Endodermal cell (in vitro differentiated cells): ENCODE measurements at regions not wholly inside any gene's neighbourhood (a gene's known extent, or its start where the extent isn't known, plus 50 kb on each side); places are given as distances from the start of the nearest gene placed in this dataset.
A peak's percentile ranks its signal among the peaks of the same experiment; 100 is the strongest.

Experiments
- DNase-seq: peaks from one replicate; pipeline ENCODE4 v3.0.0-alpha.2; 2017
- H3K27ac ChIP-seq: 2 replicates; pipeline ENCODE4 v1.5.1; 2013; ENCODE audit warnings: mild to moderate bottlenecking, low read depth, low read length, moderate library complexity
- H3K27me3 ChIP-seq: 2 replicates; pipeline ENCODE4 v1.6.1; 2013; ENCODE audit warnings: mild to moderate bottlenecking, low read length, moderate library complexity; ENCODE audit not compliant: insufficient read depth, control insufficient read depth, poor library complexity, severe bottlenecking
- H3K36me3 ChIP-seq: 2 replicates; pipeline ENCODE4 v1.7.0; 2013; ENCODE audit warnings: mild to moderate bottlenecking, low read length, moderate library complexity; ENCODE audit not compliant: control insufficient read depth, insufficient read depth
- H3K4me1 ChIP-seq: one replicate; pipeline ENCODE4 v1.7.0; 2013; ENCODE audit warnings: low read length; ENCODE audit not compliant: control insufficient read depth, insufficient read depth
- H3K4me3 ChIP-seq: 2 replicates; pipeline ENCODE4 v1.5.1; 2013; ENCODE audit warnings: mild to moderate bottlenecking, low read length, moderate library complexity
- H3K9ac ChIP-seq: 2 replicates; pipeline ENCODE4 v1.6.1; 2013; ENCODE audit warnings: mild to moderate bottlenecking, low read length, moderate library complexity; ENCODE audit not compliant: poor library complexity, severe bottlenecking; ENCODE audit errors: extremely low read depth
- H3K9me3 ChIP-seq: 2 replicates; pipeline ENCODE4 v1.6.1; 2013; ENCODE audit warnings: mild to moderate bottlenecking, low read length, moderate library complexity; ENCODE audit not compliant: control insufficient read depth
- H3K27ac Mint-ChIP-seq: 2 replicates; pipeline ENCODE4 v1.8.0; 2020; ENCODE audit warnings: mixed read lengths
- H3K27me3 Mint-ChIP-seq: 2 replicates; pipeline ENCODE4 v1.8.0; 2021; ENCODE audit warnings: mild to moderate bottlenecking, mixed read lengths; ENCODE audit not compliant: insufficient read depth
- H3K36me3 Mint-ChIP-seq: 2 replicates; pipeline ENCODE4 v1.8.0; 2020; ENCODE audit warnings: low read depth, mixed read lengths
- H3K4me1 Mint-ChIP-seq: 2 replicates; pipeline ENCODE4 v1.8.0; 2020; ENCODE audit warnings: mixed read lengths
- H3K4me3 Mint-ChIP-seq: 2 replicates; pipeline ENCODE4 v1.8.0; 2020; ENCODE audit warnings: mild to moderate bottlenecking, moderate library complexity, mixed read lengths
- H3K9me3 Mint-ChIP-seq: 2 replicates; pipeline ENCODE4 v1.8.0; 2020; ENCODE audit warnings: mild to moderate bottlenecking, mixed read lengths
- WGBS, 2 experiments: methylation state at CpG; one replicate each; pipeline versions ENCODE4 v1.1.5 to v1.1.7; 2013; ENCODE audit warnings: missing lambda C conversion rate in 2 of 2, mixed read lengths in 1 of 2; ENCODE audit not compliant: insufficient coverage in 1 of 2, insufficient read length in 1 of 2; 5-methylcytosine and 5-hydroxymethylcytosine counted together
- TF ChIP-seq, protein P1 (sequence below): fragments of 200-600 bp; sonication (generic); conservative IDR thresholded peaks from 2 replicates; pipeline ENCODE4 v1.5.0; 2021; ENCODE audit warnings: antibody characterized with exemption, mild to moderate bottlenecking

GRCh38 chr12:19665121-19665900 lies 226.0 kb downstream of the AEBP2 start:
- Mint-ChIP-seq H3K36me3 (no peaks in the 10 kb centered on the region), H3K4me3 (no peak overlapping the region), H3K9me3 (no peaks in the 10 kb centered on the region), H3K27ac (no peak overlapping the region), H3K4me1 (peaks cover 14% of the 10 kb centered on the region), H3K27me3 (no peaks in the 10 kb centered on the region)
- Histone ChIP-seq H3K4me1 (peaks cover 10% of the 10 kb centered on the region), H3K27me3 (no peaks in the 10 kb centered on the region), H3K9ac (no peak overlapping the region), H3K27ac (no peak overlapping the region), H3K36me3 (no peaks in the 10 kb centered on the region), H3K4me3 (peak overlapping the region; percentile 33), H3K9me3 (no peaks in the 10 kb centered on the region)
- TF ChIP-seq, protein P1, sequence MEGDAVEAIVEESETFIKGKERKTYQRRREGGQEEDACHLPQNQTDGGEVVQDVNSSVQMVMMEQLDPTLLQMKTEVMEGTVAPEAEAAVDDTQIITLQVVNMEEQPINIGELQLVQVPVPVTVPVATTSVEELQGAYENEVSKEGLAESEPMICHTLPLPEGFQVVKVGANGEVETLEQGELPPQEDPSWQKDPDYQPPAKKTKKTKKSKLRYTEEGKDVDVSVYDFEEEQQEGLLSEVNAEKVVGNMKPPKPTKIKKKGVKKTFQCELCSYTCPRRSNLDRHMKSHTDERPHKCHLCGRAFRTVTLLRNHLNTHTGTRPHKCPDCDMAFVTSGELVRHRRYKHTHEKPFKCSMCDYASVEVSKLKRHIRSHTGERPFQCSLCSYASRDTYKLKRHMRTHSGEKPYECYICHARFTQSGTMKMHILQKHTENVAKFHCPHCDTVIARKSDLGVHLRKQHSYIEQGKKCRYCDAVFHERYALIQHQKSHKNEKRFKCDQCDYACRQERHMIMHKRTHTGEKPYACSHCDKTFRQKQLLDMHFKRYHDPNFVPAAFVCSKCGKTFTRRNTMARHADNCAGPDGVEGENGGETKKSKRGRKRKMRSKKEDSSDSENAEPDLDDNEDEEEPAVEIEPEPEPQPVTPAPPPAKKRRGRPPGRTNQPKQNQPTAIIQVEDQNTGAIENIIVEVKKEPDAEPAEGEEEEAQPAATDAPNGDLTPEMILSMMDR, result no peak
- peak; percentile 85 for DNase-seq
- WGBS, 2 experiments, result no CpG with 5 or more reads among the region's 1 CpG

GRCh38 chr12:19666070-19666469 lies 226.8 kb downstream of the AEBP2 start:
- Mint-ChIP-seq H3K27ac (peak overlapping the region; percentile 3), H3K4me3 (no peak overlapping the region), H3K9me3 (no peaks in the 10 kb centered on the region), H3K4me1 (peaks cover 14% of the 10 kb centered on the region), H3K36me3 (no peaks in the 10 kb centered on the region), H3K27me3 (no peaks in the 10 kb centered on the region)
- Histone ChIP-seq H3K4me3 (peak overlapping the region; percentile 33), H3K36me3 (no peaks in the 10 kb centered on the region), H3K9me3 (no peaks in the 10 kb centered on the region), H3K4me1 (peaks cover 10% of the 10 kb centered on the region), H3K9ac (no peak overlapping the region), H3K27ac (no peak overlapping the region), H3K27me3 (no peaks in the 10 kb centered on the region)
- DNase-seq, result peak; percentile 51
- TF ChIP-seq, protein P1, result no peak

DNA sequence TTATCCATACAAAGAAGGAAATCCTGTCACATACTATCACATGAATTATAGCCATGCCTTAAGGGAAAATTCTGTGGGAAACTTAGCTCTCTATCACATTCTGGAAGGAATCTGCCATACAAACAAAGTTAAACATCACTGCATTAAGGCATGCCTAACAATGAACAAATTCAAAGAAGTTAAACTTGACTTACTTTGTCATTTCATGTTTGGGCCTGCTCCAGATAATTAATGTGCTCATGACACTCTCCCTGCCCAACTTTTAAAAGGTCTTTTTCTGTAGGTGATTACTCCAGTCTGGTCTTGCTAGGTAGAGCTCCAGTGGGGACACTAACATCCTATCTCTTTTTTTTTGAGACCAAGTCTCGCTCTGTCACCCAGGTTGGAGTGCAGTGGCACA lies 230.5 kb downstream of the AEBP2 start:
- H3K4me3 Mint-ChIP-seq, result no peak overlapping the region
- Histone ChIP-seq H3K9ac (no peak overlapping the region), H3K36me3 (no peaks in the 10 kb centered on the region), H3K27ac (no peak overlapping the region), H3K4me3 (no peak overlapping the region), H3K27me3 (no peaks in the 10 kb centered on the region), H3K4me1 (peaks cover 10% of the 10 kb centered on the region), H3K9me3 (no peaks in the 10 kb centered on the region)
- H3K4me1 Mint-ChIP-seq, result peaks cover 14% of the 10 kb centered on the region
- no peaks in the 10 kb centered on the region for H3K9me3 Mint-ChIP-seq
- H3K27me3 Mint-ChIP-seq, result no peaks in the 10 kb centered on the region
- H3K27ac Mint-ChIP-seq, result no peak overlapping the region
- WGBS, 2 experiments, result 64 to 88% methylated on average over 1 of the region's 1 CpG
- no peak for DNase-seq
- TF ChIP-seq, protein P1, result no peak
- no peaks in the 10 kb centered on the region for H3K36me3 Mint-ChIP-seq
